NCI-H1105 treated with DMSO at 0.1 percent for 48 hours (cell line): ENCODE measurements at regions not wholly inside any gene's neighbourhood (a gene's known extent, or its start where the extent isn't known, plus 50 kb on each side); places are given as distances from the start of the nearest gene placed in this dataset.

ENCODE experiments used
- DNase-seq: peaks from one replicate; lab custom pipeline; 2025; lab: John Stamatoyannopoulos, UW

DNA sequence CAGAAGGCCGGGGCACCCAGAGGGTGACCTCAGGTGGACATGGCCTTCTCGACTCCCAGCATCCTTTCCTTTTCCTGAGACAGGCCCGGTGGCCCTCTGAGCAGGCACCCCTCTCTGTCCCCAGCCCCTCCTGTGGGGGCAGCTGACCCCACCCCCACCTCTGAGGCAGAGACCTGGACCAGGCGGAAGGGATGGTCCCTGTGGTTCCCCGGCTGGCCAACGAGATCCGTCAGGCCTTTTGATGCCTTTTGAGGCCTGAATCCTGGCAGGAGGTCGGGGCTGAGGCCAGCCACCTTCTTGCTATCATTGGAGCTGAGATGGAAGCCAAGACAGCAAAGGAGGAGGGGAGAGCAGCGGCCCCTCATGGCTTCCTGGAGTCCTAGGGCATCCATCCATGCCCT, 50.2 kb upstream of the ACTRT2 start:
- DNase-seq, result no peak
